ENCODE measurements at regions not wholly inside any gene's neighbourhood (a gene's known extent, or its start where the extent isn't known, plus 50 kb on each side); places are given as distances from the start of the nearest gene placed in this dataset.
"Not testable (repeated sequence)": the region's sequence is repeated elsewhere in the genome, so short reads cannot be mapped to it uniquely, and the experiment has no call there.

DNA sequence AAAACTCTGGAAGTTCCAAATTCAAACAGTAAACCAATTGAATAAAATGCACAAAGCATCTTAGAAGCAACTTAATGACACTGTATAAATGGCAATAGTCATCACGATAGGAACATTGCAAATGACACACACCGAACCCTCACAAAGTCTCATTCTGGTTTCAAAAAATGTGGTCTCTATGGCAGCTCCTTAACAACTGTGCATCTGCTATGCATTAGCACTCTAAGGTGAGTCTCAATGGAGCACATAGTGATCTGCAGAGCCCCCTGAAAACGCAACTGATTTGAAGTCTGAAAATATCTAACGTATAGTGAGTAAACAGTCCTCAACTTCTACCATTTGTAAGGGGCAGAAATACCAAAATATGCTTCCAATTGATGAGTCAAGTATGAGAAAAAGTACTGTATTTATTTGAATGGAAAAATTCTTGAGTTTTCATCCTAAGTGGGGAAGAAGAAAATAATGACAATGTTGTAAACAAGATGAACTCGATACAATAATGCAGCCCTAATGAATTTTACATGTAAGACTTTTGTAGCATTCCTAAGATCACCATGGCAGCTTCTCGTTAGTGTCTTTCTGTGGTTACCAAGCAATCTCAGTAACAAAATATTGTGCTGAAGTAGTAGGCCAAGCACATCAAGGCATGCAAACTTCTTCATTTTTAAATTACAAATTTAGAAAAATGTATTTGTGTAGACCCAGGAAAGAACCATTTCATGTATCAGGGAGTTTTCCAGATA, 517.5 kb upstream of the FAM174A start:
- ATAC-seq (no peak), DNase-seq (no peak)
- Histone ChIP-seq H3K4me3 (no peak overlapping the region), H3K27ac (no peak overlapping the region), H3K4me1 (no peaks in the 10 kb centered on the region), H3K27me3 (no peaks in the 10 kb centered on the region), H3K36me3 (no peaks in the 10 kb centered on the region), H3K9me3 (no peaks in the 10 kb centered on the region)
- TF ChIP-seq POLR2A (IDR thresholded peaks at IDR 0.05) = no peak
- TF ChIP-seq, protein P1, sequence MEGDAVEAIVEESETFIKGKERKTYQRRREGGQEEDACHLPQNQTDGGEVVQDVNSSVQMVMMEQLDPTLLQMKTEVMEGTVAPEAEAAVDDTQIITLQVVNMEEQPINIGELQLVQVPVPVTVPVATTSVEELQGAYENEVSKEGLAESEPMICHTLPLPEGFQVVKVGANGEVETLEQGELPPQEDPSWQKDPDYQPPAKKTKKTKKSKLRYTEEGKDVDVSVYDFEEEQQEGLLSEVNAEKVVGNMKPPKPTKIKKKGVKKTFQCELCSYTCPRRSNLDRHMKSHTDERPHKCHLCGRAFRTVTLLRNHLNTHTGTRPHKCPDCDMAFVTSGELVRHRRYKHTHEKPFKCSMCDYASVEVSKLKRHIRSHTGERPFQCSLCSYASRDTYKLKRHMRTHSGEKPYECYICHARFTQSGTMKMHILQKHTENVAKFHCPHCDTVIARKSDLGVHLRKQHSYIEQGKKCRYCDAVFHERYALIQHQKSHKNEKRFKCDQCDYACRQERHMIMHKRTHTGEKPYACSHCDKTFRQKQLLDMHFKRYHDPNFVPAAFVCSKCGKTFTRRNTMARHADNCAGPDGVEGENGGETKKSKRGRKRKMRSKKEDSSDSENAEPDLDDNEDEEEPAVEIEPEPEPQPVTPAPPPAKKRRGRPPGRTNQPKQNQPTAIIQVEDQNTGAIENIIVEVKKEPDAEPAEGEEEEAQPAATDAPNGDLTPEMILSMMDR (IDR thresholded peaks at IDR 0.05) = no peak
- WGBS (ENCODE audit: insufficient coverage, low coverage, low lambda C conversion rate, missing lambda C conversion rate) = 49% methylated on average over 6 of the region's 6 CpGs
- intact Hi-C loops (cut with DNase I) = no loop called here

DNA sequence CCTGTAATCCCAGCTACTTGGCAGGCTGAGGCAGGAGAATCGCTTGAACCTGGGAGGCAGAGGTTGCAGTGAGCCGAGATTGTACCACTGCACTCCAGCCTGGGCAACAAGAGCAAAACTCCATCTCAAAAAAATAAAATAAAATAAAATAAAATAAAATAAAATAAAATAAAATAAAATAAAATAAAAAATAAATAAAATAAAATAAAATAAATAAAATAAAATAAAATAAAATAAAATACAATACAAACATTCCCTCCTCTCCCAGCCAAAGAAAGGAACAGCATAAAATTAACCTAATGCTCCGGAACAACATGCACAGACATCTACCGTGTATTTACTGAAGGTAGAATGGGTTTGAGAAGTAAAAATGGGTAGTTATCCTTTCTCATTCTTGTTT, 521.9 kb upstream of the FAM174A start:
- H3K9me3 ChIP-seq; H3K36me3 ChIP-seq; DNase-seq; H3K4me1 ChIP-seq; H3K4me3 ChIP-seq; H3K27me3 ChIP-seq; ATAC-seq; intact Hi-C loops (cut with DNase I); H3K27ac ChIP-seq: not testable (repeated sequence)
- 85% methylated on average over 4 of the region's 4 CpGs for WGBS (ENCODE audit: insufficient coverage, low coverage, low lambda C conversion rate, missing lambda C conversion rate)

DNA sequence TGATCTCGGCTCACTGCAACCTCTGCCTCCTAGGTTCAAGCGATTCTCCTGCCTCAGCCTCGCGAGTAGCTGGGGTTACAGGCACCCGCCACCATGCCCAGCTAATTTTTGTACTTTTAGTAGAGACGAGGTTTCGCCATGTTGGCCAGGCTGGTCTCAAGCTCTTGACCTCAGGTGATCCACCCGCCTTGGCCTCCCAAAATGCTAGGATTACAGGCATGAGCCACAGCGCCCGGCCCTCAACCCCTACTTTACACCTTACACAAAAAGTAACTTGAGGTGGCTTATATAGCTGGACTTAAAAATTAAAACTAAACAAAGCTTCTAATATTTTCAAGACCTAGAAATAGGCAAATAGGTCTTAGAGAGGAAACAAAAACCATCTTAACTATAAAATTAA, 524.0 kb upstream of the FAM174A start:
- ATAC-seq; H3K27ac ChIP-seq; H3K36me3 ChIP-seq; H3K4me1 ChIP-seq; intact Hi-C loops (cut with DNase I); H3K4me3 ChIP-seq; H3K27me3 ChIP-seq; H3K9me3 ChIP-seq; DNase-seq: not testable (repeated sequence)
- WGBS (ENCODE audit: insufficient coverage, low coverage, low lambda C conversion rate, missing lambda C conversion rate) = 81% methylated on average over 10 of the region's 10 CpGs

DNA sequence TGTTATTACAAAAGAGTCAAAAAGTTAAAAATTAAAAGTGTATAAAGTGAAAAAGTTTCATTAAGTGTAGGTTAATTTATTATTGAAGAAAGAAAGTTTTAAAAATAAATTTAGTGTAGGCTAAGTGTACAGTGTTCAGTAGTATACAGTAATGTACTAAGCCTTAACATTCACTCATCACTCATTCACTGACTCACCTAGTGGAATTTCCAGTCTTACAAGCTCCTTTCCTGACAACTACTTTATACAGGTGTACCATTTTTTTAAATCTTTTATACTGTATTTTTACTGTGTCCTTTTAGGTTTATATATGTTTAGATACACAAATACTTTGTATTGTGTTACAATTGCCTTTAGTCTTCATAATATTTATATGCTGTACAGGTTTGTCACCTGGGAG, 530.2 kb upstream of the FAM174A start:
- H3K4me1 ChIP-seq = no peaks in the 10 kb centered on the region
- intact Hi-C loops (cut with DNase I) = no loop called here

DNA sequence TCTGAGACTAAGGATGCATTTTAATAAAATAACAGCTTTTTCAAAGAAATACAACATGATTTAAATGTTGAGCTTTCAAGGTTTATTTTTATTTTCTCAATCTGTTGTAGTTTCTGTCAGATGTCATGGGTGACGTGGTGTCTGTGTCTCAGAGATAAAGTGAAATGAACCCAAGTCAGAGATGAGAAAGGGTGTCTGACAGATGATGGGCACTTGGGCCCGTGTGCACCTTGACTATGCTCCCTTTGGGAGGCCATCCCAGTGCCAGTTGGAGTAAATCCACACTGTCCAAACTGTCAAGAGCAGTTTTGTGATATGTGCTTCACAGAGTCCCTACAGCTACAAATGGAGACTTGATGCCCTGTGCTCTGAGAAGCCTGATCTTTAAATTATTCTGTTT, 536.9 kb upstream of the FAM174A start:
- intact Hi-C loops (cut with DNase I) = no loop called here
- TF ChIP-seq, protein P1 (IDR thresholded peaks at IDR 0.05) = no peak
- TF ChIP-seq POLR2A (IDR thresholded peaks at IDR 0.05) = no peak
- no peaks in the 10 kb centered on the region for H3K27me3 ChIP-seq
- H3K27ac ChIP-seq = no peak overlapping the region
- no peaks in the 10 kb centered on the region for H3K36me3 ChIP-seq
- DNase-seq (no peak), ATAC-seq (no peak)
- H3K4me3 ChIP-seq = no peak overlapping the region
- WGBS (ENCODE audit: insufficient coverage, low coverage, low lambda C conversion rate, missing lambda C conversion rate) = 36% methylated on average over 2 of the region's 2 CpGs
- H3K9me3 ChIP-seq = no peaks in the 10 kb centered on the region
- H3K4me1 ChIP-seq = no peaks in the 10 kb centered on the region

More for the DNA sequence above, 530.2 kb upstream of the FAM174A start:
- Histone ChIP-seq H3K9me3 (no peaks in the 10 kb centered on the region), H3K36me3 (no peaks in the 10 kb centered on the region), H3K27me3 (no peaks in the 10 kb centered on the region), H3K4me3 (no peak overlapping the region), H3K27ac (no peak overlapping the region)
- DNase-seq (no peak), ATAC-seq (no peak)
- TF ChIP-seq POLR2A (IDR thresholded peaks at IDR 0.05) = no peak
- TF ChIP-seq, protein P1 (IDR thresholded peaks at IDR 0.05) = no peak

DNA sequence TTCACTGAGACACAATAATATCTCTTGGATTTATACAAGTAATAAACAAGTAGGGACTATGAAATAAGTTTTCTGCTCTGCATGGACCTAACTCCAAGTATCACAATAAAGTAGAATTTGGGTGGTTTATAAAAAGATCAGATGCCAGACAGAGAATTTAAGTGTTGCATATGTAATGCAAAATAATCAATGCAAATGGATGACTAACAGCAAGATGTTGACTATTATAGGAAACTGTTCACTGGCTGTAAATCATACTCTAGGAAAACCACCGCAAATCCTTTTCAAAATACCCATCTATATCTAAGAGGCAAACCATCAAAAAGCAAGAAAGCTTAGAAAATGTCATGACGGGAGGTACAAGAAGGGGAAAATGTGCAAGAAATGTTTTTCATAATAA, 539.8 kb upstream of the FAM174A start:
- no peaks in the 10 kb centered on the region for H3K4me1 ChIP-seq
- no peaks in the 10 kb centered on the region for H3K27me3 ChIP-seq
- no peak for DNase-seq
- ATAC-seq = no peak
- no peak overlapping the region for H3K4me3 ChIP-seq
- no peaks in the 10 kb centered on the region for H3K36me3 ChIP-seq
- no peak overlapping the region for H3K27ac ChIP-seq
- TF ChIP-seq, protein P1 (IDR thresholded peaks at IDR 0.05) = no peak
- no peak for TF ChIP-seq POLR2A (IDR thresholded peaks at IDR 0.05)
- H3K9me3 ChIP-seq = no peaks in the 10 kb centered on the region
- WGBS (ENCODE audit: insufficient coverage, low coverage, low lambda C conversion rate, missing lambda C conversion rate) = 56% methylated on average over 2 of the region's 2 CpGs
- intact Hi-C loops (cut with DNase I) = no loop called here
